ENCODE measurements at regions not wholly inside any gene's neighbourhood (a gene's known extent, or its start where the extent isn't known, plus 50 kb on each side); places are given as distances from the start of the nearest gene placed in this dataset.
A peak's percentile ranks its signal among the peaks of the same experiment; 100 is the strongest.

GRCh38 chr2:152875701-152876695 lies 157.6 kb downstream of the ARL6IP6 start:
- no peak for DNase-seq (ENCODE audit: low read depth)

GRCh38 chr2:152874955-152875354 lies 156.5 kb downstream of the ARL6IP6 start:
- DNase-seq (ENCODE audit: low read depth): no peak

GRCh38 chr2:152870239-152870638 lies 151.8 kb downstream of the ARL6IP6 start:
- no peak for DNase-seq (ENCODE audit: low read depth)

GRCh38 chr2:152867397-152867796 lies 149.0 kb downstream of the ARL6IP6 start:
- no peak for DNase-seq (ENCODE audit: low read depth)

GRCh38 chr2:152864601-152865149 lies 146.3 kb downstream of the ARL6IP6 start:
- DNase-seq (ENCODE audit: low read depth): peak; percentile 23

- DNase-seq (ENCODE audit: low read depth): no peak
Measured at GRCh38 chr2:152863826-152864225, 145.4 kb downstream of the ARL6IP6 start.

- DNase-seq (ENCODE audit: low read depth): peak; percentile 10
Measured at GRCh38 chr2:152861349-152861942, 143.0 kb downstream of the ARL6IP6 start.

- DNase-seq (ENCODE audit: low read depth): no peak
Measured at GRCh38 chr2:152858594-152859265, 140.3 kb downstream of the ARL6IP6 start.

- peak; percentile 59 for DNase-seq (ENCODE audit: low read depth)
Measured at GRCh38 chr2:152846697-152847470, 128.5 kb downstream of the ARL6IP6 start.

- no peak for DNase-seq (ENCODE audit: low read depth)
Measured at GRCh38 chr2:152835674-152836073, 117.3 kb downstream of the ARL6IP6 start.

GRCh38 chr2:152827944-152828343 lies 109.5 kb downstream of the ARL6IP6 start:
- DNase-seq (ENCODE audit: low read depth): no peak

- DNase-seq (ENCODE audit: low read depth): peak; percentile 20
Measured at GRCh38 chr2:152826581-152827279, 108.3 kb downstream of the ARL6IP6 start.

- DNase-seq (ENCODE audit: low read depth): no peak
Measured at GRCh38 chr2:152825834-152826233, 107.4 kb downstream of the ARL6IP6 start.

GRCh38 chr2:152823905-152824304 lies 105.5 kb downstream of the ARL6IP6 start:
- no peak for DNase-seq (ENCODE audit: low read depth)

- no peak for DNase-seq (ENCODE audit: low read depth)
Measured at GRCh38 chr2:152822676-152823075, 104.3 kb downstream of the ARL6IP6 start.

GRCh38 chr2:152820048-152820447 lies 101.6 kb downstream of the ARL6IP6 start:
- no peak for DNase-seq (ENCODE audit: low read depth)

- no peak for DNase-seq (ENCODE audit: low read depth)
Measured at GRCh38 chr2:152815634-152816257, 97.3 kb downstream of the ARL6IP6 start.

GRCh38 chr2:152814475-152815030 lies 96.1 kb downstream of the ARL6IP6 start:
- DNase-seq (ENCODE audit: low read depth): no peak

- DNase-seq (ENCODE audit: low read depth): no peak
Measured at GRCh38 chr2:152813351-152813750, 94.9 kb downstream of the ARL6IP6 start.
